HEK293 (cell line): ENCODE measurements at regions not wholly inside any gene's neighbourhood (a gene's known extent, or its start where the extent isn't known, plus 50 kb on each side); places are given as distances from the start of the nearest gene placed in this dataset.

Experiments
- CTCF ChIP-seq: fragments of 450-650 bp; formaldehyde crosslinking; IDR thresholded peaks from 2 replicates; pipeline ENCODE4 v1.5.1; 2016; ENCODE audit warnings: missing biosample characterization, missing genetic modification characterization
- GLIS1 ChIP-seq: fragments of 450-650 bp; formaldehyde crosslinking; IDR thresholded peaks from 2 replicates; pipeline ENCODE4 v1.5.1; 2016; ENCODE audit warnings: missing biosample characterization, missing genetic modification characterization
- SP2 ChIP-seq: fragments of 450-650 bp; formaldehyde crosslinking; IDR thresholded peaks from 2 replicates; pipeline ENCODE4 v1.5.1; 2016; ENCODE audit warnings: missing biosample characterization, missing genetic modification characterization
- TCF7L2 ChIP-seq: IDR thresholded peaks from 2 replicates; pipeline ENCODE4 v1.6.1; 2011; ENCODE audit warnings: low read depth, mild to moderate bottlenecking, inconsistent platforms, low read length, moderate library complexity, borderline replicate concordance
- ZBTB21 ChIP-seq: fragments of 450-650 bp; formaldehyde crosslinking; IDR thresholded peaks from 2 replicates; pipeline ENCODE4 v1.5.1; 2017; ENCODE audit warnings: missing biosample characterization, missing genetic modification characterization
- ZBTB6 ChIP-seq: fragments of 450-650 bp; formaldehyde crosslinking; IDR thresholded peaks from 2 replicates; pipeline ENCODE4 v1.5.1; 2017; ENCODE audit warnings: missing biosample characterization, missing genetic modification characterization
- ZBTB8A ChIP-seq: fragments of 450-650 bp; formaldehyde crosslinking; IDR thresholded peaks from 2 replicates; pipeline ENCODE4 v1.5.1; 2016; ENCODE audit warnings: missing biosample characterization, missing genetic modification characterization
- ZFP37 ChIP-seq: fragments of 450-650 bp; formaldehyde crosslinking; IDR thresholded peaks from 2 replicates; pipeline ENCODE4 v1.5.1; 2016; ENCODE audit warnings: missing biosample characterization, missing genetic modification characterization
- ZFP41 ChIP-seq: fragments of 450-650 bp; formaldehyde crosslinking; IDR thresholded peaks from 2 replicates; pipeline ENCODE4 v1.5.1; 2016; ENCODE audit warnings: missing biosample characterization, missing genetic modification characterization, borderline replicate concordance
- ZNF274 ChIP-seq, 2 experiments: fragments of 200-500 bp in 1 of 2; fragments of 450-650 bp in 1 of 2; sonication (Bioruptor generic) in 1 of 2; formaldehyde crosslinking in 1 of 2; IDR thresholded peaks; 2 replicates each; pipeline versions ENCODE4 v1.5.1 to v1.6.1; 2014 to 2016; ENCODE audit warnings: borderline replicate concordance in 1 of 2, inconsistent platforms in 1 of 2, low read length in 1 of 2, missing biosample characterization in 1 of 2, missing genetic modification characterization in 1 of 2
- ZNF658 ChIP-seq: fragments of 450-650 bp; formaldehyde crosslinking; IDR thresholded peaks from 2 replicates; pipeline ENCODE4; 2016; ENCODE audit warnings: missing biosample characterization, missing genetic modification characterization
- ZNF677 ChIP-seq: fragments of 450-650 bp; IDR thresholded peaks from 2 replicates; pipeline ENCODE4 v1.5.0; 2018; ENCODE audit warnings: missing biosample characterization, mild to moderate bottlenecking, missing genetic modification characterization, moderate library complexity
- ZNF707 ChIP-seq: fragments of 450-650 bp; formaldehyde crosslinking; IDR thresholded peaks from 2 replicates; pipeline ENCODE4 v1.5.1; 2016; ENCODE audit warnings: missing biosample characterization, missing genetic modification characterization
- ZNF777 ChIP-seq: fragments of 450-650 bp; formaldehyde crosslinking; IDR thresholded peaks from 2 replicates; pipeline ENCODE4 v1.5.1; 2017; ENCODE audit warnings: missing biosample characterization, missing genetic modification characterization, borderline replicate concordance

- TF ChIP-seq ZBTB6 (no peak), CTCF (tag by site-specific recombination) (no peak), ZFP37 (tag by site-specific recombination) (no peak), ZNF677 (tag by site-specific recombination) (no peak), ZBTB21 (tag by site-specific recombination) (no peak), TCF7L2 (no peak), ZNF777 (tag by site-specific recombination) (no peak), ZNF658 (tag by site-specific recombination) (no peak), ZNF707 (tag by site-specific recombination) (no peak), GLIS1 (tag by site-specific recombination) (no peak), SP2 (tag by site-specific recombination) (no peak), ZFP41 (tag by site-specific recombination) (no peak), ZBTB8A (tag by site-specific recombination) (no peak), ZNF274 (IDR thresholded peaks at IDR 0.05; ENCODE audit: low read length) (no peak), ZNF274 (tag by site-specific recombination; IDR thresholded peaks at IDR 0.05; ENCODE audit: borderline replicate concordance) (no peak)
Observed at GRCh38 chr1:100811808-100812207, 82.8 kb downstream of the EXTL2 start.
